Testis (tissue), 2 donors: ENCODE measurements at regions not wholly inside any gene's neighbourhood (a gene's known extent, or its start where the extent isn't known, plus 50 kb on each side); places are given as distances from the start of the nearest gene placed in this dataset.

Source experiments
- DNase-seq: peaks from one replicate; pipeline ENCODE4 v3.0.0-alpha.2; 2019
- H3K27ac ChIP-seq, 2 donors: fragments of 200-600 bp; sonication (generic); one replicate each; pipeline ENCODE4 v1.5.1; 2019
- H3K27me3 ChIP-seq: fragments of 200-600 bp; sonication (generic); one replicate; pipeline ENCODE4 v1.5.1; 2019
- H3K36me3 ChIP-seq: fragments of 200-600 bp; sonication (generic); one replicate; pipeline ENCODE4 v1.5.1; 2017; ENCODE audit warnings: low read depth; ENCODE audit errors: missing control alignments
- H3K4me1 ChIP-seq: fragments of 200-600 bp; sonication (generic); one replicate; pipeline ENCODE4 v1.5.1; 2019
- H3K4me3 ChIP-seq, 2 donors: fragments of 200-600 bp; sonication (generic); one replicate each; pipeline ENCODE4 v1.5.1; 2017 to 2019
- H3K9me3 ChIP-seq: fragments of 200-600 bp; sonication (generic); one replicate; pipeline ENCODE4 v1.5.1; 2017
- POLR2A ChIP-seq: fragments of 450-650 bp; IDR thresholded peaks from one replicate; pipeline ENCODE4 v1.6.1; 2017; ENCODE audit warnings: antibody characterized with exemption, mild to moderate bottlenecking, moderate library complexity
- WGBS, 2 donors: methylation state at CpG; one replicate each; pipeline ENCODE4 v1.1.5; 2018; 5-methylcytosine and 5-hydroxymethylcytosine counted together
- intact Hi-C: fragments of 100-400 bp; cut with DNase I; formaldehyde crosslinking; loops from one replicate; pipeline ENCODE4 v1.15.1; 2023; ENCODE audit warnings: low total_unique reads
- small RNA-seq, 2 donors: library from RNA; depleted of rRNA; stranded (forward); fragments of <200 nt; gene quantifications; one replicate each; pipeline ENCODE3, GENCODE V24; 2016
- TF ChIP-seq, protein P1 (sequence below), 3 experiments: fragments of 450-650 bp in 2 of 3; fragments of 200-600 bp in 1 of 3; sonication (generic) in 1 of 3; IDR thresholded peaks; one replicate each; pipeline ENCODE4 v1.5.1; 2016 to 2019; ENCODE audit warnings: antibody characterized with exemption in 3 of 3, mild to moderate bottlenecking in 2 of 3, moderate library complexity in 1 of 3

DNA sequence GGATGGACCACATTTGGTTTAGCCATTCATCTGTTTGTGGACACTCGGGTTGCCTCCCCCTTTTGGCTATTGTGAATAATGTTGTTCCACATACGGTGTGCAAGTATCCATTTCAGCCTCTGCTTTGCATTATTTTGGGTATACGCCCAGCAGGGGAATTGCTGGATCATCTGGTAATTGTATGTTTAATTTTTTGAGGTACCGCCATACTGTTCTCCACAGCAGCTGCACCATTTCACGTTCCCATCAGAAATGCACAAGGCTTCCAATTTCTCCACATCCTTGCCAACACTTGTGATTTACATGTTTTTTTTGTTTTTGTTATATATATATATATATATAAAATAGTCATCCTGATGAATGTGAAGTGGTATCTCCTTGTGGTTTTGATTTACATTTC lies 54.6 kb upstream of the TWIST2 start:
- Histone ChIP-seq H3K36me3 (no peaks in the 10 kb centered on the region), H3K27ac (no peak overlapping the region), H3K4me1 (no peaks in the 10 kb centered on the region), H3K27me3 (no peaks in the 10 kb centered on the region), H3K4me3 (no peak overlapping the region), H3K9me3 (no peaks in the 10 kb centered on the region)
- WGBS, 2 donors = 82 to 87% methylated on average over 5 of the region's 5 CpGs
- intact Hi-C loops = no loop called here
- no peak for DNase-seq
- TF ChIP-seq, protein P1, sequence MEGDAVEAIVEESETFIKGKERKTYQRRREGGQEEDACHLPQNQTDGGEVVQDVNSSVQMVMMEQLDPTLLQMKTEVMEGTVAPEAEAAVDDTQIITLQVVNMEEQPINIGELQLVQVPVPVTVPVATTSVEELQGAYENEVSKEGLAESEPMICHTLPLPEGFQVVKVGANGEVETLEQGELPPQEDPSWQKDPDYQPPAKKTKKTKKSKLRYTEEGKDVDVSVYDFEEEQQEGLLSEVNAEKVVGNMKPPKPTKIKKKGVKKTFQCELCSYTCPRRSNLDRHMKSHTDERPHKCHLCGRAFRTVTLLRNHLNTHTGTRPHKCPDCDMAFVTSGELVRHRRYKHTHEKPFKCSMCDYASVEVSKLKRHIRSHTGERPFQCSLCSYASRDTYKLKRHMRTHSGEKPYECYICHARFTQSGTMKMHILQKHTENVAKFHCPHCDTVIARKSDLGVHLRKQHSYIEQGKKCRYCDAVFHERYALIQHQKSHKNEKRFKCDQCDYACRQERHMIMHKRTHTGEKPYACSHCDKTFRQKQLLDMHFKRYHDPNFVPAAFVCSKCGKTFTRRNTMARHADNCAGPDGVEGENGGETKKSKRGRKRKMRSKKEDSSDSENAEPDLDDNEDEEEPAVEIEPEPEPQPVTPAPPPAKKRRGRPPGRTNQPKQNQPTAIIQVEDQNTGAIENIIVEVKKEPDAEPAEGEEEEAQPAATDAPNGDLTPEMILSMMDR (IDR thresholded peaks at IDR 0.05) = no peak
- TF ChIP-seq POLR2A = no peak

DNA sequence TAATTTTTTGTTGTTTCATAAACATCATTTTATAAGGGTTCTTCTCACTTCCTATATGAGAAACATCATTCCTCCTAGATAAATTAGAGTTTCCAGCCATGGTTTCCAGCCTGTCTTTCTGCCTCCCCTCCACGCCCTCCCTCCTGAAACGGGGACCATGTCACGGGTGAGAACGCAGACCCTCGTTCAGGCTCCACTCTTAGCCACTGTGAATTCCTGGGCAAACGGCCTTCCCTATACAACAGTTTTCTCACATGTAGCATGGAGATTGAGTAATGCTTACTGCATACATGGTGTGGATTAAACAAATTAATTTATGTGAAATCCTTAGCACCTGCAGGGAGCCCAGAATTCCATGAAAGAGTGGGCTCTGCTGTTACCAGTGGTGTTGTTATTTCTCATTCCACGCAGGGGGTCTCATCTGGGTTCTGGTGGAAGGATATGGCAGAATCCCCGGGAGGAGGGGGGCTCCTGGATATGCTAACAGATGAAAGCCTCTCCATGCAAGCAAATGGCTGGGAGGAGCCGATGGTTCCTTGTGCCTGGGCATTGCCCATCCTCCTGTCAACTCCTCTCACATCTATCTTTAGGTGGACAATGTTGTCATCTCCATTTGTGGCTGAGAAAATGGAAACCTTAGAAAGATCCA lies 54.0 kb upstream of the TWIST2 start:
- no peaks in the 10 kb centered on the region for H3K27me3 ChIP-seq
- no peak overlapping the region for H3K4me3 ChIP-seq
- H3K4me1 ChIP-seq = no peaks in the 10 kb centered on the region
- TF ChIP-seq, protein P1 (IDR thresholded peaks at IDR 0.05) = no peak
- TF ChIP-seq POLR2A = no peak
- no peaks in the 10 kb centered on the region for H3K9me3 ChIP-seq
- H3K27ac ChIP-seq = no peak overlapping the region
- H3K36me3 ChIP-seq = no peaks in the 10 kb centered on the region
- intact Hi-C loops = no loop called here
- no peak for DNase-seq
- 86 to 96% methylated on average over 8 to 9 of the region's 9 CpGs for WGBS, 2 donors

- Histone ChIP-seq H3K4me1 (no peaks in the 10 kb centered on the region), H3K9me3 (no peaks in the 10 kb centered on the region), H3K4me3 (no peak overlapping the region), H3K36me3 (no peaks in the 10 kb centered on the region), H3K27ac (no peak overlapping the region), H3K27me3 (no peaks in the 10 kb centered on the region)
- TF ChIP-seq POLR2A = no peak
- TF ChIP-seq, protein P1 (IDR thresholded peaks at IDR 0.05) = no peak
- WGBS, 2 donors = 89 to 93% methylated on average over 16 of the region's 16 CpGs
- intact Hi-C loops = no loop called here
- no peak for DNase-seq
Measured at GRCh38 chr2:238796223-238796885, 51.5 kb upstream of the TWIST2 start.

DNA sequence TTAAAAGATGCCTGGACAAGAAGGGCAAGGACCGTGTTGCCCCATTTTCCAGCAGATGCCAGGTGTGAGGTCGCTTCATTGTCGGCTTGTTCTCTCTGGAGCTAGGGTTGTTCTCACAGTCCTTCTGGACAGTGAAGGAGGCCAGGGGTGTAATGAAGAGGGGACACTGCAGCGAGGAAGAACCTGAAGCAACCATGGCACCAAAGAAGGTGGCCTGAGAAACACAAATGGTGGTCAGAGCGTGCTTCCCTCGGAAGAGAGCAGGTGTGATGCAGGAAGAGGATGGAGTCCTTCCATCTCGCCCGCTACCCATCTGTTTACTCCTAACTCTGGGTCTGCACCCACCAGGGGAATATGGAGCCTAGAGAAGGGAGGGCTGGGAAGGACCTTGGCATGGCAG lies 50.3 kb upstream of the TWIST2 start:
- Histone ChIP-seq H3K27ac (no peak overlapping the region), H3K4me3 (no peak overlapping the region), H3K27me3 (no peaks in the 10 kb centered on the region), H3K4me1 (no peaks in the 10 kb centered on the region), H3K36me3 (no peaks in the 10 kb centered on the region), H3K9me3 (no peaks in the 10 kb centered on the region)
- no peak for DNase-seq
- 95 to 97% methylated on average over 8 of the region's 8 CpGs for WGBS, 2 donors
- no peak for TF ChIP-seq POLR2A
- TF ChIP-seq, protein P1 (IDR thresholded peaks at IDR 0.05) = no peak
- intact Hi-C loops = no loop called here

Small RNAs in the stretch of these regions (small RNA-seq; reads per million reads assigned to genes)
- gene AC113618.1 = 0 reads per million in 2 donors
